Testis (tissue), 2 donors: ENCODE measurements at regions not wholly inside any gene's neighbourhood (a gene's known extent, or its start where the extent isn't known, plus 50 kb on each side); places are given as distances from the start of the nearest gene placed in this dataset.
"Not testable (repeated sequence)": the region's sequence is repeated elsewhere in the genome, so short reads cannot be mapped to it uniquely, and the experiment has no call there.

Source experiments
- DNase-seq: peaks from one replicate; pipeline ENCODE4 v3.0.0-alpha.2; 2019
- H3K27ac ChIP-seq, 2 donors: fragments of 200-600 bp; sonication (generic); one replicate each; pipeline ENCODE4 v1.5.1; 2019
- H3K27me3 ChIP-seq: fragments of 200-600 bp; sonication (generic); one replicate; pipeline ENCODE4 v1.5.1; 2019
- H3K36me3 ChIP-seq: fragments of 200-600 bp; sonication (generic); one replicate; pipeline ENCODE4 v1.5.1; 2017; ENCODE audit warnings: low read depth; ENCODE audit errors: missing control alignments
- H3K4me1 ChIP-seq: fragments of 200-600 bp; sonication (generic); one replicate; pipeline ENCODE4 v1.5.1; 2019
- H3K4me3 ChIP-seq, 2 donors: fragments of 200-600 bp; sonication (generic); one replicate each; pipeline ENCODE4 v1.5.1; 2017 to 2019
- H3K9me3 ChIP-seq: fragments of 200-600 bp; sonication (generic); one replicate; pipeline ENCODE4 v1.5.1; 2017
- POLR2A ChIP-seq: fragments of 450-650 bp; IDR thresholded peaks from one replicate; pipeline ENCODE4 v1.6.1; 2017; ENCODE audit warnings: antibody characterized with exemption, mild to moderate bottlenecking, moderate library complexity
- WGBS, 2 donors: methylation state at CpG; one replicate each; pipeline ENCODE4 v1.1.5; 2018; 5-methylcytosine and 5-hydroxymethylcytosine counted together
- intact Hi-C: fragments of 100-400 bp; cut with DNase I; formaldehyde crosslinking; loops from one replicate; pipeline ENCODE4 v1.15.1; 2023; ENCODE audit warnings: low total_unique reads
- TF ChIP-seq, protein P1 (sequence below), 3 experiments: fragments of 450-650 bp in 2 of 3; fragments of 200-600 bp in 1 of 3; sonication (generic) in 1 of 3; IDR thresholded peaks; one replicate each; pipeline ENCODE4 v1.5.1; 2016 to 2019; ENCODE audit warnings: antibody characterized with exemption in 3 of 3, mild to moderate bottlenecking in 2 of 3, moderate library complexity in 1 of 3

DNA sequence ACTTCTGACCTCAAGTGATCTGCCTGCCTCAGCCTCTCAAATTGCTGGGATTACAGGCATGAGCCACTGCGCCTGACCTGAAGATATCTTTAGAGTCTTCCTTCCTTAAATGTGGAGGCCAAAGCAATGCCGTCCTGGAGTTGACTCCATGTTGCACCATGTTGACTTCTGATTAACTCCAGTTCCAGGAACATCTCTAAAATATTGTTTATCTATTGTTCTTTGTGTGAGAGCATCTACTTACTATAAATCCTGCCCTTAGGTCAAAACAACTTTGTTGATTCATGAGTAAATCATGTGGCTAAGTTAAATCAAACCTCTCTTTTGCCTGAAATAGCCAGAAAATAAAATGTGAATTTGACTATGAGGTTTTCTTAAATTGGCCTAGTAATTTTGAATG lies 56.6 kb upstream of the CAPRIN1 start:
- Histone ChIP-seq H3K9me3 (no peaks in the 10 kb centered on the region), H3K4me3 (no peak overlapping the region), H3K27me3 (no peaks in the 10 kb centered on the region), H3K36me3 (no peaks in the 10 kb centered on the region), H3K27ac (no peak overlapping the region), H3K4me1 (no peaks in the 10 kb centered on the region)
- no peak for DNase-seq
- 85 to 93% methylated on average over 2 of the region's 2 CpGs for WGBS, 2 donors
- intact Hi-C loops = loop anchor here (10.0 kb wide), 1 partner anchor 370 kb away; no protein-coding TSS in a partner anchor
- TF ChIP-seq POLR2A = no peak
- TF ChIP-seq, protein P1, sequence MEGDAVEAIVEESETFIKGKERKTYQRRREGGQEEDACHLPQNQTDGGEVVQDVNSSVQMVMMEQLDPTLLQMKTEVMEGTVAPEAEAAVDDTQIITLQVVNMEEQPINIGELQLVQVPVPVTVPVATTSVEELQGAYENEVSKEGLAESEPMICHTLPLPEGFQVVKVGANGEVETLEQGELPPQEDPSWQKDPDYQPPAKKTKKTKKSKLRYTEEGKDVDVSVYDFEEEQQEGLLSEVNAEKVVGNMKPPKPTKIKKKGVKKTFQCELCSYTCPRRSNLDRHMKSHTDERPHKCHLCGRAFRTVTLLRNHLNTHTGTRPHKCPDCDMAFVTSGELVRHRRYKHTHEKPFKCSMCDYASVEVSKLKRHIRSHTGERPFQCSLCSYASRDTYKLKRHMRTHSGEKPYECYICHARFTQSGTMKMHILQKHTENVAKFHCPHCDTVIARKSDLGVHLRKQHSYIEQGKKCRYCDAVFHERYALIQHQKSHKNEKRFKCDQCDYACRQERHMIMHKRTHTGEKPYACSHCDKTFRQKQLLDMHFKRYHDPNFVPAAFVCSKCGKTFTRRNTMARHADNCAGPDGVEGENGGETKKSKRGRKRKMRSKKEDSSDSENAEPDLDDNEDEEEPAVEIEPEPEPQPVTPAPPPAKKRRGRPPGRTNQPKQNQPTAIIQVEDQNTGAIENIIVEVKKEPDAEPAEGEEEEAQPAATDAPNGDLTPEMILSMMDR (IDR thresholded peaks at IDR 0.05) = no peak

DNA sequence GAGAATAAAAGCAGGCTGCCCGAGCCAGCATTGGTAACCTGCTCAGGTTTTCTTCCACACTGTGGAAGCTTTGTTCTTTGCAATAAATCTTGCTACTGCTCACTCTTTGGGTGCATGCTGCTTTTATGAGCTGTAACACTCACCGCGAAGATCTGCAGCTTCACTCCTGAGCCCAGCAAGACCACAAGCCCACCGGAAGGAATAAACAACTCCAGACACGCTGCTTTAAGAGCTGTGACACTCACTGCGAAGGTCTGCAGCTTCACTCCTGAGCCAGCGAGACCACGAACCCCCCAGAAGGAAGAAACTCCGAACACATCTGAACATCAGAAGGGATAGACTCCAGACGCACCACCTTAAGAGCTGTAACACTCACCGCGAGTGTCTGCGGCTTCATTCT lies 60.4 kb upstream of the CAPRIN1 start:
- not testable (repeated sequence) for DNase-seq, H3K9me3 ChIP-seq, H3K4me1 ChIP-seq, H3K4me3 ChIP-seq, H3K27ac ChIP-seq, H3K36me3 ChIP-seq, H3K27me3 ChIP-seq
- intact Hi-C loops = loop anchor here (10.0 kb wide), 1 partner anchor 374 kb away; no protein-coding TSS in a partner anchor
- WGBS, 2 donors = 68 to 79% methylated on average over 13 of the region's 13 CpGs

DNA sequence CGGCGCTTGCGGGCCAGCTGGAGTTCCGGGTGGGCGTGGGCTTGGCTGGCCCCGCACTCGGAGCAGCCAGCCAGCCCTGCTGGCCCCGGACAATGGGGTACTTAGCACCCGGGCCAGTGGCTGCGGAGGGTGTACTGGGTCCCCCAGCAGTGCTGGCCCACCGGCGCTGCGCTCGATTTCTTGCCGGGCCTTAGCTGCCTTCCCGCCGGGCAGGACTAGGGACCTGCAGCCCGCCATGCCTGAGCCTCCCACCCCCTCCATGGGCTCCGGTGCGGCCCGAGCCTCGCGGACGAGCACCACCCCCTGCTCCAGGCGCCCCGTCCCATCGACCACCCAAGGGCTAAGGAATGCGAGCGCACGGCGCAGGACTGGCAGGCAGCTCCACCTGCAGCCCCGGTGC lies 61.4 kb upstream of the CAPRIN1 start:
- H3K27ac ChIP-seq, DNase-seq, H3K4me1 ChIP-seq, H3K36me3 ChIP-seq, H3K9me3 ChIP-seq, H3K27me3 ChIP-seq: not testable (repeated sequence)
- H3K4me3 ChIP-seq = peak overlapping the region in 1 of 2 donors; percentile 15
- intact Hi-C loops = loop anchor here (10.0 kb wide), 1 partner anchor 375 kb away; no protein-coding TSS in a partner anchor
- WGBS, 2 donors = 86% methylated on average over 31 of the region's 32 CpGs; no CpG with 5 or more reads in 1 of the 2 donors

- intact Hi-C loops = no loop called here
- 58 to 66% methylated on average over 7 of the region's 7 CpGs for WGBS, 2 donors
- DNase-seq = no peak
- H3K36me3 ChIP-seq = no peaks in the 10 kb centered on the region
- H3K27me3 ChIP-seq = no peaks in the 10 kb centered on the region
- no peak overlapping the region for H3K27ac ChIP-seq
- H3K9me3 ChIP-seq = no peaks in the 10 kb centered on the region
- no peak overlapping the region for H3K4me3 ChIP-seq
- no peak for TF ChIP-seq POLR2A
- TF ChIP-seq, protein P1 (IDR thresholded peaks at IDR 0.05) = no peak
- H3K4me1 ChIP-seq = no peaks in the 10 kb centered on the region
Measured at GRCh38 chr11:33989461-33989860, 62.1 kb upstream of the CAPRIN1 start.

GRCh38 chr11:33988586-33989370 lies 62.8 kb upstream of the CAPRIN1 start:
- WGBS, 2 donors = 78 to 88% methylated on average over 7 of the region's 7 CpGs
- Histone ChIP-seq H3K27me3 (no peaks in the 10 kb centered on the region), H3K9me3 (no peaks in the 10 kb centered on the region), H3K27ac (no peak overlapping the region), H3K4me3 (no peak overlapping the region), H3K36me3 (no peaks in the 10 kb centered on the region), H3K4me1 (no peaks in the 10 kb centered on the region)
- no peak for DNase-seq
- TF ChIP-seq, protein P1 (IDR thresholded peaks at IDR 0.05) = no peak
- TF ChIP-seq POLR2A = no peak
- intact Hi-C loops = no loop called here
